HL-60 (cell line): ENCODE measurements at regions not wholly inside any gene's neighbourhood (a gene's known extent, or its start where the extent isn't known, plus 50 kb on each side); places are given as distances from the start of the nearest gene placed in this dataset.
"Not testable (repeated sequence)": the region's sequence is repeated elsewhere in the genome, so short reads cannot be mapped to it uniquely, and the experiment has no call there.

Source experiments
- DNase-seq, 2 experiments: peaks; one replicate each; pipeline ENCODE4 v3.0.0-alpha.2; 2010 to 2020; ENCODE audit warnings: low read depth in 1 of 2, low spot score in 1 of 2
- H3K27ac ChIP-seq: fragments of 250-450 bp; sonication (Bioruptor Pico); replicated peaks from 2 replicates; pipeline ENCODE4 v1.5.1; 2020; ENCODE audit warnings: mild to moderate bottlenecking, moderate library complexity
- H3K27me3 ChIP-seq: fragments of 250-450 bp; sonication (Bioruptor Pico); 2 replicates; pipeline ENCODE4 v1.5.1; 2021; ENCODE audit warnings: mild to moderate bottlenecking, moderate library complexity; ENCODE audit not compliant: insufficient read depth, poor library complexity, severe bottlenecking
- H3K4me3 ChIP-seq: replicated peaks from 2 replicates; pipeline ENCODE4 v1.5.1; 2011; ENCODE audit warnings: mild to moderate bottlenecking, control low read depth, low read length; ENCODE audit not compliant: insufficient read depth
- GABPA ChIP-seq: IDR thresholded peaks from 2 replicates; pipeline ENCODE4 v1.6.1; 2012; ENCODE audit warnings: low read depth
- POLR2AphosphoS5 ChIP-seq: IDR thresholded peaks from 2 replicates; pipeline ENCODE4 v1.6.1; 2012; ENCODE audit warnings: low read depth
- SPI1 ChIP-seq: IDR thresholded peaks from 2 replicates; pipeline ENCODE4 v1.6.1; 2012; ENCODE audit warnings: low read depth, mild to moderate bottlenecking, borderline replicate concordance
- TF ChIP-seq, protein P1 (sequence below): IDR thresholded peaks from one replicate; pipeline ENCODE4 v1.5.1; 2011; ENCODE audit warnings: low read length, control low read depth, inconsistent platforms; ENCODE audit not compliant: insufficient read depth
- TF ChIP-seq, protein P2 (sequence below): IDR thresholded peaks from 2 replicates; pipeline ENCODE4 v1.6.1; 2012; ENCODE audit warnings: low read depth; ENCODE audit not compliant: insufficient replicate concordance

DNA sequence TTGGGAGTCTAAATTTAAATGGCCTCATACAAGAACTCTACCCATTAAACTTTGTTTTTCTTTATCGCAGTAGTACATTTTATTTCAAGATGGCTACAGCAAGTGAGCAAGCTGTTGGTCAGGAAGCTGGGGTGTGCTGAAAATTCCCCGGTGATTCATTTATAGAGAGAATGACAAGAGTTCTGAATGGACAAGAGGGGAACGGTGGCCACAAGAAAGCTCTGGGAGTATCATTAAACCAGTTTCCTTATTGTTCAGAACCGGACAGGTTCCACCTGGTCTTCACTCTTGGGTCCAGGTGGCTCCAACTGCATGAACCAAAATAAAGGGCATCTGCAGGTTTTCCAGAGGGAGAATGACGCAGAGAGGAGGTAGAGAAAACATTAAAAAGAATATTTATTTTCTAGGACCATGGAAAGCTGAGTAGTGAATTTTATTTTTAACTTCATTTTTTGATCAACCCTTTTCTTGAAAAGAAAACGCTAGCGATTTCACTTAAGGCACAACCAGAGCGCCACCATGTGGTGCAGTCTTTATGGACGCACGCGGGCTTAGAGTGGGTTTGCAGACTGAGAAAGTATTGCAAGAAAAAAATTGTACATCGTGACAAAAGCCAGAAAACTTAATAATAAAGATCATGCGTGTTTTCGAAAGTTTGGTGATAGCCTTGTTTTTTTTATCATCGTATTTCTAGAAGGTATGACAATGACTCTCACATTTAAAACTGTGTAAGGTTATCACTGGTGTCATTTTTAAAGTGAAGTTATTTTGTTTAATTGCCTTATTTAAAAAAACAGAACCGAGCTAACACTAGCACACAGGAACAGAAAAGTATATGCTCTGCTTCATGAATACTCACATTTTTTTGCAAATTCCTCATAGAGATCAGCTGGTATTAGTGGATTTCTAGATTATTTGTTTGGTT, 97.9 kb upstream of the NOL4 start:
- DNase-seq = peak; percentile 3 to 37
- TF ChIP-seq, protein P1, sequence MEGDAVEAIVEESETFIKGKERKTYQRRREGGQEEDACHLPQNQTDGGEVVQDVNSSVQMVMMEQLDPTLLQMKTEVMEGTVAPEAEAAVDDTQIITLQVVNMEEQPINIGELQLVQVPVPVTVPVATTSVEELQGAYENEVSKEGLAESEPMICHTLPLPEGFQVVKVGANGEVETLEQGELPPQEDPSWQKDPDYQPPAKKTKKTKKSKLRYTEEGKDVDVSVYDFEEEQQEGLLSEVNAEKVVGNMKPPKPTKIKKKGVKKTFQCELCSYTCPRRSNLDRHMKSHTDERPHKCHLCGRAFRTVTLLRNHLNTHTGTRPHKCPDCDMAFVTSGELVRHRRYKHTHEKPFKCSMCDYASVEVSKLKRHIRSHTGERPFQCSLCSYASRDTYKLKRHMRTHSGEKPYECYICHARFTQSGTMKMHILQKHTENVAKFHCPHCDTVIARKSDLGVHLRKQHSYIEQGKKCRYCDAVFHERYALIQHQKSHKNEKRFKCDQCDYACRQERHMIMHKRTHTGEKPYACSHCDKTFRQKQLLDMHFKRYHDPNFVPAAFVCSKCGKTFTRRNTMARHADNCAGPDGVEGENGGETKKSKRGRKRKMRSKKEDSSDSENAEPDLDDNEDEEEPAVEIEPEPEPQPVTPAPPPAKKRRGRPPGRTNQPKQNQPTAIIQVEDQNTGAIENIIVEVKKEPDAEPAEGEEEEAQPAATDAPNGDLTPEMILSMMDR = peak; percentile 79
- no peak for TF ChIP-seq GABPA
- TF ChIP-seq POLR2AphosphoS5 = no peak
- H3K27me3 ChIP-seq = peaks cover 5% of the 10 kb centered on the region
- H3K27ac ChIP-seq = no peak overlapping the region
- no peak overlapping the region for H3K4me3 ChIP-seq

DNA sequence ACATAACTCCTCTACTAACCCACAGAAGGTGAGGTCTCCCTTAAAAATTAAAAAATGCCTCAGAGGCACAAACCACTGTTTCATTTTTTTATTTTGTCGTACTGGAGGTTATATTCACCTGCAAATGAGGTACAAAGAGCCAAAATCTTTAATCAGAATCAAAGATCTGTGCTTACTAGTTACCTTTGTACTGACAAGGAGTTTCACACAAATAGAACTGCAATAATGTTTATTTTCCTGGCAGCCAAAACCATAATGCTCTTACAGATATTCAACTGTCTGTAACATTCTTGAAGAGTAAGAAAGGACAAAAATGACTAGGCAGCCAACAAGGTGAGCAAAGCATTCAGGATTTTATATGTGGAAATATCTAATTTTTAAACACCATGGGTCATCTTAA, 105.1 kb upstream of the NOL4 start:
- TF ChIP-seq POLR2AphosphoS5 (no peak), SPI1 (no peak), GABPA (no peak)
- TF ChIP-seq, protein P1 = no peak
- TF ChIP-seq, protein P2, sequence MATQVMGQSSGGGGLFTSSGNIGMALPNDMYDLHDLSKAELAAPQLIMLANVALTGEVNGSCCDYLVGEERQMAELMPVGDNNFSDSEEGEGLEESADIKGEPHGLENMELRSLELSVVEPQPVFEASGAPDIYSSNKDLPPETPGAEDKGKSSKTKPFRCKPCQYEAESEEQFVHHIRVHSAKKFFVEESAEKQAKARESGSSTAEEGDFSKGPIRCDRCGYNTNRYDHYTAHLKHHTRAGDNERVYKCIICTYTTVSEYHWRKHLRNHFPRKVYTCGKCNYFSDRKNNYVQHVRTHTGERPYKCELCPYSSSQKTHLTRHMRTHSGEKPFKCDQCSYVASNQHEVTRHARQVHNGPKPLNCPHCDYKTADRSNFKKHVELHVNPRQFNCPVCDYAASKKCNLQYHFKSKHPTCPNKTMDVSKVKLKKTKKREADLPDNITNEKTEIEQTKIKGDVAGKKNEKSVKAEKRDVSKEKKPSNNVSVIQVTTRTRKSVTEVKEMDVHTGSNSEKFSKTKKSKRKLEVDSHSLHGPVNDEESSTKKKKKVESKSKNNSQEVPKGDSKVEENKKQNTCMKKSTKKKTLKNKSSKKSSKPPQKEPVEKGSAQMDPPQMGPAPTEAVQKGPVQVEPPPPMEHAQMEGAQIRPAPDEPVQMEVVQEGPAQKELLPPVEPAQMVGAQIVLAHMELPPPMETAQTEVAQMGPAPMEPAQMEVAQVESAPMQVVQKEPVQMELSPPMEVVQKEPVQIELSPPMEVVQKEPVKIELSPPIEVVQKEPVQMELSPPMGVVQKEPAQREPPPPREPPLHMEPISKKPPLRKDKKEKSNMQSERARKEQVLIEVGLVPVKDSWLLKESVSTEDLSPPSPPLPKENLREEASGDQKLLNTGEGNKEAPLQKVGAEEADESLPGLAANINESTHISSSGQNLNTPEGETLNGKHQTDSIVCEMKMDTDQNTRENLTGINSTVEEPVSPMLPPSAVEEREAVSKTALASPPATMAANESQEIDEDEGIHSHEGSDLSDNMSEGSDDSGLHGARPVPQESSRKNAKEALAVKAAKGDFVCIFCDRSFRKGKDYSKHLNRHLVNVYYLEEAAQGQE = no peak
- DNase-seq = no peak
- Histone ChIP-seq H3K4me3 (no peak overlapping the region), H3K27me3 (no peaks in the 10 kb centered on the region), H3K27ac (no peak overlapping the region)

DNA sequence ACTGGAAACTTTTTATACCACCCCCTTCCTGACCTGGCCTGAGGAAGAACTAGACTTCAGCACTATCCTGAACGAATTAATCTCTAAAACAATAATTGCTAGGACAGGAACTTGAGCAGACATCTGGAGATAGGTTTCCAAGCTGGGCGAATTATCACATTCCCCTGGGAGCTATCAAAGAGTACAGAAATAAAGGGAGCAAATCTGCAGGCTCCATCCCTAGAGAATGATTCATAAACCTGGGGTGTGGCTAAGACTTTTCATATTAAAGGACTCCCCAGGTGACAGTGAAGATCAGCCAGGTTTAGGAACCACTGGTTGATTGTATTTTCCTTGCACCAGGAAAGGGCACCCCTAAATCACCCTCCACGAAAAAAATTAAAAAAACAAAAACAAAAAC, 105.6 kb upstream of the NOL4 start:
- no peak for DNase-seq
- H3K27me3 ChIP-seq = no peaks in the 10 kb centered on the region
- H3K27ac ChIP-seq = no peak overlapping the region
- TF ChIP-seq SPI1 (no peak), POLR2AphosphoS5 (no peak)
- TF ChIP-seq, protein P2 = no peak
- TF ChIP-seq, protein P1 = no peak
- H3K4me3 ChIP-seq = no peak overlapping the region

DNA sequence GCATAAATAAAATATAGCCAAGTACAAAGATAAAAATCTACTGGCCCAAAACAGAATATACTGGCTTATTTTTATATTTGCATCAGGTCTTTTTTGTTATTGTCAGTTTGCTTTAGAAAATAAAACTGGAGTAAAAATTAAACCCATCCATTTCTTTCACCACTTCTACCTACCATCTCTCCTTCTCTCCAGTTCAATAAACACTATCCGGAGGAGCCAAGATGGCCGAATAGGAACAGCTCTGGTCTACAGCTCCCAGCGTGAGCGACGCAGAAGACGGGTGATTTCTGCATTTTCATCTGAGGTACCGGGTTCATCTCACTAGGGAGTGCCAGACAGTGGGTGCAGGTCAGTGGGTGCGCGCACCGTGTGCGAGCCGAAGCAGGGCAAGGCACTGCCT, 106.2 kb upstream of the NOL4 start:
- H3K27ac ChIP-seq, DNase-seq, H3K4me3 ChIP-seq: not testable (repeated sequence)

DNA sequence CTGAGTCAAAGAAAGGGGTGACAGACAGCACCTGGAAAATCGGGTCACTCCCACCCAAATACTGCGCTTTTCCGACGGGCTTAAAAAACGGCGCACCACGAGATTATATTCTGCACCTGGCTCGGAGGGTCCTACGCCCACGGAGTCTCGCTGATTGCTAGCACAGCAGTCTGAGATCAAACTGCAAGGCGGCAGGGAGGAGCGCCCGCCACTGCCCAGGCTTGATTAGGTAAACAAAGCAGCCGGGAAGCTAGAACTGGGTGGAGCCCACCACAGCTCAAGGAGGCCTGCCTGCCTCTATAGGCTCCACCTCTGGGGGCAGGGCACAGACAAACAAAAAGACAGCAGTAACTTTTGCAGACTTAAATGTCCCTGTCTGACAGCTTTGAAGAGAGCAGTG, 106.6 kb upstream of the NOL4 start:
- DNase-seq, H3K4me3 ChIP-seq, H3K27me3 ChIP-seq, H3K27ac ChIP-seq: not testable (repeated sequence)

More for the DNA sequence above, 106.2 kb upstream of the NOL4 start:
- H3K27me3 ChIP-seq = not testable (repeated sequence)
